CD4-positive, alpha-beta T cell treated with Interleukin-6 at 100 ng/mL for 8 hours (primary cell): ENCODE measurements at regions not wholly inside any gene's neighbourhood (a gene's known extent, or its start where the extent isn't known, plus 50 kb on each side); places are given as distances from the start of the nearest gene placed in this dataset.
"Not testable (repeated sequence)": the region's sequence is repeated elsewhere in the genome, so short reads cannot be mapped to it uniquely, and the experiment has no call there.

Experiments used
- DNase-seq: peaks from one replicate; pipeline ENCODE4 v3.0.0-alpha.2; 2020; ENCODE audit warnings: mixed read lengths, low spot score

- DNase-seq, result no peak
Measured at GRCh38 chrX:128961290-128961689, 562.0 kb downstream of the SMARCA1 start.

- DNase-seq, result not testable (repeated sequence)
Measured at GRCh38 chrX:128954697-128955096, 568.6 kb downstream of the SMARCA1 start.

- DNase-seq, result no peak
Measured at GRCh38 chrX:128931071-128931470, 592.2 kb downstream of the SMARCA1 start.

GRCh38 chrX:128929271-128930057 lies 593.8 kb downstream of the SMARCA1 start:
- no peak for DNase-seq

- no peak for DNase-seq
Measured at GRCh38 chrX:128928636-128929035, 594.7 kb downstream of the SMARCA1 start.

- DNase-seq, result no peak
Measured at GRCh38 chrX:128927363-128927762, 595.9 kb downstream of the SMARCA1 start.

GRCh38 chrX:128906753-128907152 lies 616.5 kb downstream of the SMARCA1 start:
- no peak for DNase-seq

- no peak for DNase-seq
Measured at GRCh38 chrX:128901018-128901417, 622.3 kb downstream of the SMARCA1 start.

- no peak for DNase-seq
Measured at GRCh38 chrX:128897621-128898020, 625.7 kb downstream of the SMARCA1 start.

- no peak for DNase-seq
Measured at GRCh38 chrX:128891554-128891953, 631.7 kb downstream of the SMARCA1 start.

- no peak for DNase-seq
Measured at GRCh38 chrX:128884430-128884829, 638.9 kb downstream of the SMARCA1 start.

- no peak for DNase-seq
Measured at GRCh38 chrX:128883650-128884049, 639.6 kb downstream of the SMARCA1 start.

- DNase-seq, result no peak
Measured at GRCh38 chrX:128870361-128870760, 652.9 kb downstream of the SMARCA1 start.

- DNase-seq, result no peak
Measured at GRCh38 chrX:128862557-128862956, 660.7 kb downstream of the SMARCA1 start.

GRCh38 chrX:128848374-128848773 lies 674.9 kb downstream of the SMARCA1 start:
- no peak for DNase-seq

- DNase-seq, result no peak
Measured at GRCh38 chrX:128846385-128846784, 676.9 kb downstream of the SMARCA1 start.

- no peak for DNase-seq
Measured at GRCh38 chrX:128818690-128819089, 704.6 kb downstream of the SMARCA1 start.

- DNase-seq, result no peak
Measured at GRCh38 chrX:128816919-128817318, 706.4 kb downstream of the SMARCA1 start.

GRCh38 chrX:128807367-128807766 lies 715.9 kb downstream of the SMARCA1 start:
- no peak for DNase-seq

GRCh38 chrX:128805236-128805635 lies 718.1 kb downstream of the SMARCA1 start:
- no peak for DNase-seq

- DNase-seq, result no peak
Measured at GRCh38 chrX:128804828-128805227, 718.5 kb downstream of the SMARCA1 start.

GRCh38 chrX:128800138-128800537 lies 723.2 kb downstream of the SMARCA1 start:
- no peak for DNase-seq

- DNase-seq, result not testable (repeated sequence)
Measured at GRCh38 chrX:128783139-128783538, 730.9 kb upstream of the ACTRT1 start.

GRCh38 chrX:128781506-128781905 lies 729.3 kb upstream of the ACTRT1 start:
- peak; percentile 15 for DNase-seq
